ENCODE measurements at regions not wholly inside any gene's neighbourhood (a gene's known extent, or its start where the extent isn't known, plus 50 kb on each side); places are given as distances from the start of the nearest gene placed in this dataset.
"Not testable (repeated sequence)": the region's sequence is repeated elsewhere in the genome, so short reads cannot be mapped to it uniquely, and the experiment has no call there.

- H3K4me1 ChIP-seq = no peaks in the 10 kb centered on the region
These were observed 454.7 kb downstream of the PYDC2 start for GRCh38 chr3:191915712-191916111.

GRCh38 chr3:191919491-191920026, 458.6 kb downstream of the PYDC2 start:
- no peak overlapping the region for H3K27ac ChIP-seq
- DNase-seq = no peak
- intact Hi-C loops (cut with DNase I) = no loop called here
- no peak for TF ChIP-seq CTCF (IDR thresholded peaks at IDR 0.05)
- no peak for TF ChIP-seq POLR2A (IDR thresholded peaks at IDR 0.05)
- no peaks in the 10 kb centered on the region for H3K9me3 ChIP-seq
- no peaks in the 10 kb centered on the region for H3K36me3 ChIP-seq
- WGBS, 2 donors = 60 to 65% methylated on average over 3 of the region's 3 CpGs
- no peaks in the 10 kb centered on the region for H3K4me1 ChIP-seq
- H3K27me3 ChIP-seq = no peaks in the 10 kb centered on the region
- H3K4me3 ChIP-seq (replicated peaks in 1 of 3) = no peak overlapping the region

More at GRCh38 chr3:191915712-191916111, 454.7 kb downstream of the PYDC2 start:
- Histone ChIP-seq H3K4me3 (replicated peaks in 1 of 3) (no peak overlapping the region), H3K9me3 (no peaks in the 10 kb centered on the region), H3K36me3 (no peaks in the 10 kb centered on the region), H3K27ac (no peak overlapping the region), H3K27me3 (no peaks in the 10 kb centered on the region)
- DNase-seq = no peak
- intact Hi-C loops (cut with DNase I) = no loop called here
- 65 to 75% methylated on average over 2 of the region's 2 CpGs for WGBS, 2 donors
- TF ChIP-seq POLR2A (IDR thresholded peaks at IDR 0.05) (no peak), CTCF (IDR thresholded peaks at IDR 0.05) (no peak)

- DNase-seq = no peak
- no peak overlapping the region for H3K4me3 ChIP-seq (replicated peaks in 1 of 3)
- no peaks in the 10 kb centered on the region for H3K4me1 ChIP-seq
- no peak overlapping the region for H3K27ac ChIP-seq
- no peaks in the 10 kb centered on the region for H3K9me3 ChIP-seq
- intact Hi-C loops (cut with DNase I) = no loop called here
- 87 to 94% methylated on average over 5 of the region's 5 CpGs for WGBS, 2 donors
- H3K27me3 ChIP-seq = no peaks in the 10 kb centered on the region
- H3K36me3 ChIP-seq = no peaks in the 10 kb centered on the region
- no peak for TF ChIP-seq POLR2A (IDR thresholded peaks at IDR 0.05)
- no peak for TF ChIP-seq CTCF (IDR thresholded peaks at IDR 0.05)
These were observed 461.6 kb downstream of the PYDC2 start for GRCh38 chr3:191922570-191922969.

- DNase-seq; H3K4me3 ChIP-seq (replicated peaks in 1 of 3); H3K36me3 ChIP-seq; H3K9me3 ChIP-seq; H3K27me3 ChIP-seq; H3K4me1 ChIP-seq; H3K27ac ChIP-seq; intact Hi-C loops (cut with DNase I): not testable (repeated sequence)
- 87 to 93% methylated on average over 8 of the region's 8 CpGs for WGBS, 2 donors
These were observed 466.3 kb downstream of the PYDC2 start for GRCh38 chr3:191927183-191927817.

- H3K27me3 ChIP-seq; H3K4me1 ChIP-seq; intact Hi-C loops (cut with DNase I); H3K36me3 ChIP-seq; DNase-seq; H3K9me3 ChIP-seq; H3K4me3 ChIP-seq (replicated peaks in 1 of 3); H3K27ac ChIP-seq: not testable (repeated sequence)
- whole genome bisulfite sequencing, 2 donors = 85 to 88% methylated on average over 6 of the region's 6 CpGs
These were observed 467.0 kb downstream of the PYDC2 start for GRCh38 chr3:191927998-191928397.

- no peaks in the 10 kb centered on the region for H3K27me3 ChIP-seq
- no peaks in the 10 kb centered on the region for H3K9me3 ChIP-seq
- H3K4me3 ChIP-seq (replicated peaks in 1 of 3) = no peak overlapping the region
- intact Hi-C loops (cut with DNase I) = no loop called here
- H3K4me1 ChIP-seq = no peaks in the 10 kb centered on the region
- no peak for DNase-seq
- WGBS, 2 donors = 92 to 95% methylated on average over 3 of the region's 3 CpGs
- no peak for TF ChIP-seq POLR2A (IDR thresholded peaks at IDR 0.05)
- TF ChIP-seq CTCF (IDR thresholded peaks at IDR 0.05) = no peak
- no peak overlapping the region for H3K27ac ChIP-seq
- no peaks in the 10 kb centered on the region for H3K36me3 ChIP-seq
These were observed 483.9 kb downstream of the PYDC2 start for GRCh38 chr3:191944835-191945234.
